ENCODE measurements at regions not wholly inside any gene's neighbourhood (a gene's known extent, or its start where the extent isn't known, plus 50 kb on each side); places are given as distances from the start of the nearest gene placed in this dataset.

GRCh38 chr12:23193552-23193951 lies 568.6 kb downstream of the ETNK1 start:
- H3K27ac ChIP-seq (ENCODE audit: insufficient read depth, low read length, poor library complexity, severe bottlenecking): no peak overlapping the region
- H3K4me1 ChIP-seq (ENCODE audit: control insufficient read depth, insufficient read depth, low read length, poor library complexity, severe bottlenecking): no peaks in the 10 kb centered on the region
- H3K27me3 ChIP-seq (ENCODE audit: control insufficient read depth, insufficient read depth, low read length): no peaks in the 10 kb centered on the region
- Mint-ChIP-seq H3K27ac (no peak overlapping the region), H3K27me3 (no peaks in the 10 kb centered on the region), H3K36me3 (no peaks in the 10 kb centered on the region), H3K9me3 (peaks cover 0 to 7% (median 0%) of the 10 kb centered on the region in 7 donors), H3K4me3 (no peak overlapping the region), H3K4me1 (no peaks in the 10 kb centered on the region)
- DNase-seq (no peak), ATAC-seq (ENCODE audit: low read depth in 2 of 2) (no peak)
- no peaks in the 10 kb centered on the region for H3K36me3 ChIP-seq (ENCODE audit: control insufficient read depth, insufficient read depth, low read length)
- H3K9me3 ChIP-seq (ENCODE audit: control insufficient read depth in 2 of 2, low read length in 2 of 2): no peaks in the 10 kb centered on the region
- H3K4me3 ChIP-seq (ENCODE audit: low read depth, low read length): no peak overlapping the region

DNA sequence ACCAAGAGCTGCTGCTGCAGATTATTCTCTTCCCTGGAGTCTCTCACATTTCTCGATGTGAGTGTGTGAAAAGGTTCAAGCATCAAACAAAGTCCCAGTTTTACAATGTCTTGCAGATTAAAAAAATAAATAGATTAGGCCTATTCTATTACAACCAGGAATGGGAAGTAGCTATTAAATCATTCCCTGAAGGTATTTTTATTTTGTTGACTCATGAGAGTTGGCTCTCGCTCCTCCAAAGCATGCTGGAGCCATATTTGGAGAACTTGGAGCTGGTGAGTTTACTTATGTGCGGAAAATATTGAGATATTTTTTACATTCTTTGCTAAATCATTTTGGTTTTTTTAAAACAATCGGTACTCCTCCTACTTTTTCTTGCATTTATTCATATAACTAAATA lies 572.3 kb downstream of the ETNK1 start:
- no peak overlapping the region for H3K27ac ChIP-seq (ENCODE audit: insufficient read depth, low read length, poor library complexity, severe bottlenecking)
- ATAC-seq (ENCODE audit: low read depth in 2 of 2) (no peak), DNase-seq (no peak)
- Mint-ChIP-seq H3K27me3 (no peaks in the 10 kb centered on the region), H3K4me3 (no peak overlapping the region), H3K27ac (no peak overlapping the region), H3K9me3 (peaks cover 0 to 7% (median 0%) of the 10 kb centered on the region in 7 donors), H3K36me3 (no peaks in the 10 kb centered on the region), H3K4me1 (no peaks in the 10 kb centered on the region)
- H3K9me3 ChIP-seq (ENCODE audit: control insufficient read depth in 2 of 2, low read length in 2 of 2): no peaks in the 10 kb centered on the region
- no peak overlapping the region for H3K4me3 ChIP-seq (ENCODE audit: low read depth, low read length)
- no peaks in the 10 kb centered on the region for H3K27me3 ChIP-seq (ENCODE audit: control insufficient read depth, insufficient read depth, low read length)
- H3K36me3 ChIP-seq (ENCODE audit: control insufficient read depth, insufficient read depth, low read length): no peaks in the 10 kb centered on the region
- no peaks in the 10 kb centered on the region for H3K4me1 ChIP-seq (ENCODE audit: control insufficient read depth, insufficient read depth, low read length, poor library complexity, severe bottlenecking)

DNA sequence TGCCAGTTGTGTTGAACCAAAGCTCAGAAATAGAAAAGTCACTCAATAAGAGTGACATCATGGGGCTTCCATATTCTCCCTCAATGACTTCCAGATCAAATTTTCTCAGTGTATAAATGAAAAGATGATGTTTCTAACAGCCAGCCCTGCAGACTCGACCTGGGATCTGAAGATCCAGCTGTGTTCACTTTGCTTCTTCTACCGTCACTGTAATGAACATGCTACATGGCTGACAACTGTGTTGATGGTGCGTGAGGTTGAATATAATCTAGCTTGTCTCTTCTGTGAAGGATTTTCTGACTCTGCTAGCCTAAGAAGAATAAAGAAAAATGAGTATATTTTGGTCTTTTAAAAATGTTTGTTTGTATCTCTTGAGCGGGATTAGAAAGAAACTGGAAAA lies 577.8 kb downstream of the ETNK1 start:
- Mint-ChIP-seq H3K27me3 (no peaks in the 10 kb centered on the region), H3K4me1 (no peaks in the 10 kb centered on the region), H3K4me3 (no peak overlapping the region), H3K27ac (no peak overlapping the region), H3K36me3 (no peaks in the 10 kb centered on the region), H3K9me3 (peaks cover 0 to 1% (median 0%) of the 10 kb centered on the region in 7 donors)
- no peaks in the 10 kb centered on the region for H3K36me3 ChIP-seq (ENCODE audit: control insufficient read depth, insufficient read depth, low read length)
- H3K4me1 ChIP-seq (ENCODE audit: control insufficient read depth, insufficient read depth, low read length, poor library complexity, severe bottlenecking): no peaks in the 10 kb centered on the region
- H3K27ac ChIP-seq (ENCODE audit: insufficient read depth, low read length, poor library complexity, severe bottlenecking): no peak overlapping the region
- no peak overlapping the region for H3K4me3 ChIP-seq (ENCODE audit: low read depth, low read length)
- no peaks in the 10 kb centered on the region for H3K9me3 ChIP-seq (ENCODE audit: control insufficient read depth in 2 of 2, low read length in 2 of 2)
- no peak for ATAC-seq (ENCODE audit: low read depth in 2 of 2)
- no peak for DNase-seq
- no peaks in the 10 kb centered on the region for H3K27me3 ChIP-seq (ENCODE audit: control insufficient read depth, insufficient read depth, low read length)

DNA sequence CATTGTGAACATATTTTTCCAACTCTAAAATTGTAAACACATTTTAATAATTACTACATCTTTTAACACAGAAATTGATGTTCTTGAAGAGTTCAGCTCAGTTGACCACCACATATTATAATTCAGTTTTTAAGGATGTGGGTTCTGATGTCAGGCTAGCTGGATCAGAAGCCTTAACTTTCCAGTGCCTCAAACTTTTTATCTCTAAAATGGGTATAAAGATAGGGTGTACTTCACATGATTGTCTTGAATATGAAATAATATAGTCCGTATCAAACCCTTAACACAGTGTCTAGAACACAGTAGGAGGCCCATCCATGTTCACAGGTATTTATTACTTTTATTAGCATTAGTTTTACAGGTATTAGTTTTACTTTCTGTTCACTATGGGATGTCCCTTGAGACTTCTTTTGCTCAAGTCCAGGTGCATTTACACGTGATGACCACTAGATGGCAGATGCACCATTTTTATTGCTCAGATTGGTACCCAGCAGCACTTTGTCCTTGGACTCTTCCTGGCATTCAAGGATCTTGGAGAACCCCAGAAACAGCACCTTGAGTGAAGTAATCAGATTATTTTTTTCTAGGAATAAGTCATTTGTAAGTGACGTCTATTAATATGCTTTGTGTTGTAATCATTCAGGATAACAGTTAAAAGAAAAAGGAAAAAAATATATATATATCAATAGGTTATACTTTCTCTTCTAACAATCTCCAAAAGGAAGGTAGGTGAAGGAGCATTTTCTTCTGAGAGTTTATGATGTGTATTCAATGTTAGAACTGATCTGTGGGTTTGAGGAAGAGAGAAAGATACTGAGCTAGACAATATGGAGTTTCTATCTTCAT lies 580.2 kb downstream of the ETNK1 start:
- Histone ChIP-seq H3K27ac (ENCODE audit: insufficient read depth, low read length, poor library complexity, severe bottlenecking) (no peak overlapping the region), H3K36me3 (ENCODE audit: control insufficient read depth, insufficient read depth, low read length) (no peaks in the 10 kb centered on the region), H3K27me3 (ENCODE audit: control insufficient read depth, insufficient read depth, low read length) (no peaks in the 10 kb centered on the region), H3K4me3 (ENCODE audit: low read depth, low read length) (no peak overlapping the region), H3K9me3 (ENCODE audit: control insufficient read depth in 2 of 2, low read length in 2 of 2) (no peaks in the 10 kb centered on the region), H3K4me1 (ENCODE audit: control insufficient read depth, insufficient read depth, low read length, poor library complexity, severe bottlenecking) (no peaks in the 10 kb centered on the region)
- Mint-ChIP-seq H3K27me3 (no peaks in the 10 kb centered on the region), H3K4me1 (no peaks in the 10 kb centered on the region), H3K4me3 (no peak overlapping the region), H3K36me3 (no peaks in the 10 kb centered on the region), H3K9me3 (peaks cover 0 to 1% (median 0%) of the 10 kb centered on the region in 7 donors), H3K27ac (no peak overlapping the region)
- DNase-seq (peak in 2 of 3 donors; percentile 29 to 50), ATAC-seq (ENCODE audit: low read depth in 2 of 2) (peak; percentile 62 to 66)

- no peaks in the 10 kb centered on the region for H3K27me3 Mint-ChIP-seq
- H3K27me3 ChIP-seq (ENCODE audit: control insufficient read depth, insufficient read depth, low read length): no peaks in the 10 kb centered on the region
- peaks cover 0 to 4% (median under 1%) of the 10 kb centered on the region in 7 donors for H3K9me3 Mint-ChIP-seq
- no peaks in the 10 kb centered on the region for H3K36me3 ChIP-seq (ENCODE audit: control insufficient read depth, insufficient read depth, low read length)
- no peak overlapping the region for H3K27ac Mint-ChIP-seq
- H3K4me3 Mint-ChIP-seq: no peak overlapping the region
- H3K36me3 Mint-ChIP-seq: no peaks in the 10 kb centered on the region
- no peak overlapping the region for H3K27ac ChIP-seq (ENCODE audit: insufficient read depth, low read length, poor library complexity, severe bottlenecking)
- ATAC-seq (ENCODE audit: low read depth in 2 of 2) (no peak), DNase-seq (no peak)
- H3K4me1 Mint-ChIP-seq: no peaks in the 10 kb centered on the region
- no peak overlapping the region for H3K4me3 ChIP-seq (ENCODE audit: low read depth, low read length)
- H3K4me1 ChIP-seq (ENCODE audit: control insufficient read depth, insufficient read depth, low read length, poor library complexity, severe bottlenecking): no peaks in the 10 kb centered on the region
- H3K9me3 ChIP-seq (ENCODE audit: control insufficient read depth in 2 of 2, low read length in 2 of 2): no peaks in the 10 kb centered on the region
Measured at GRCh38 chr12:23209793-23210192, 584.8 kb downstream of the ETNK1 start.

GRCh38 chr12:23210573-23210972 lies 585.6 kb downstream of the ETNK1 start:
- Histone ChIP-seq H3K27me3 (ENCODE audit: control insufficient read depth, insufficient read depth, low read length) (no peaks in the 10 kb centered on the region), H3K9me3 (ENCODE audit: control insufficient read depth in 2 of 2, low read length in 2 of 2) (peaks cover 0 to 4% of the 10 kb centered on the region in 2 experiments), H3K4me3 (ENCODE audit: low read depth, low read length) (no peak overlapping the region), H3K27ac (ENCODE audit: insufficient read depth, low read length, poor library complexity, severe bottlenecking) (no peak overlapping the region), H3K36me3 (ENCODE audit: control insufficient read depth, insufficient read depth, low read length) (no peaks in the 10 kb centered on the region), H3K4me1 (ENCODE audit: control insufficient read depth, insufficient read depth, low read length, poor library complexity, severe bottlenecking) (no peaks in the 10 kb centered on the region)
- no peaks in the 10 kb centered on the region for H3K4me1 Mint-ChIP-seq
- DNase-seq: no peak
- H3K36me3 Mint-ChIP-seq: no peaks in the 10 kb centered on the region
- H3K4me3 Mint-ChIP-seq: no peak overlapping the region
- no peak for ATAC-seq (ENCODE audit: low read depth in 2 of 2)
- no peak overlapping the region for H3K27ac Mint-ChIP-seq
- H3K9me3 Mint-ChIP-seq: peaks cover 0 to 8% (median 7%) of the 10 kb centered on the region in 7 donors
- no peaks in the 10 kb centered on the region for H3K27me3 Mint-ChIP-seq

- no peaks in the 10 kb centered on the region for H3K4me1 Mint-ChIP-seq
- Histone ChIP-seq H3K4me1 (ENCODE audit: control insufficient read depth, insufficient read depth, low read length, poor library complexity, severe bottlenecking) (no peaks in the 10 kb centered on the region), H3K27ac (ENCODE audit: insufficient read depth, low read length, poor library complexity, severe bottlenecking) (no peak overlapping the region), H3K27me3 (ENCODE audit: control insufficient read depth, insufficient read depth, low read length) (no peaks in the 10 kb centered on the region), H3K4me3 (ENCODE audit: low read depth, low read length) (no peak overlapping the region), H3K36me3 (ENCODE audit: control insufficient read depth, insufficient read depth, low read length) (no peaks in the 10 kb centered on the region), H3K9me3 (ENCODE audit: control insufficient read depth in 2 of 2, low read length in 2 of 2) (peaks cover 0 to 9% of the 10 kb centered on the region in 2 experiments)
- no peaks in the 10 kb centered on the region for H3K36me3 Mint-ChIP-seq
- no peak overlapping the region for H3K4me3 Mint-ChIP-seq
- peaks cover 0 to 10% (median 7%) of the 10 kb centered on the region in 7 donors for H3K9me3 Mint-ChIP-seq
- H3K27ac Mint-ChIP-seq: peak overlapping the region in 1 of 3 donors; percentile 9
- no peak for DNase-seq
- ATAC-seq (ENCODE audit: low read depth in 2 of 2): no peak
- H3K27me3 Mint-ChIP-seq: no peaks in the 10 kb centered on the region
Measured at GRCh38 chr12:23211384-23212320, 586.7 kb downstream of the ETNK1 start.

Measured in CD4-positive, CD25-positive, alpha-beta regulatory T cell (primary cell).